GM21737 (cell line): ENCODE measurements at regions not wholly inside any gene's neighbourhood (a gene's known extent, or its start where the extent isn't known, plus 50 kb on each side); places are given as distances from the start of the nearest gene placed in this dataset.
"Not testable (repeated sequence)": the region's sequence is repeated elsewhere in the genome, so short reads cannot be mapped to it uniquely, and the experiment has no call there.

Experiments
- ATAC-seq: cut with Tn5 transposase; IDR thresholded peaks from one replicate; pipeline ENCODE4 v1.9.1; 2021; ENCODE audit warnings: mild to moderate bottlenecking, moderate library complexity; ENCODE audit not compliant: unreplicated experiment

- ATAC-seq: not testable (repeated sequence)
These were observed 1424.2 kb upstream of the PCDH10 start for GRCh38 chr4:131724847-131725246.

- ATAC-seq: not testable (repeated sequence)
These were observed 1423.6 kb upstream of the PCDH10 start for GRCh38 chr4:131725521-131725920.

GRCh38 chr4:131726940-131727339 is 1422.2 kb upstream of the PCDH10 start:
- not testable (repeated sequence) for ATAC-seq

GRCh38 chr4:131727418-131727817 is 1421.7 kb upstream of the PCDH10 start:
- not testable (repeated sequence) for ATAC-seq

GRCh38 chr4:131729205-131729604 is 1419.9 kb upstream of the PCDH10 start:
- ATAC-seq: not testable (repeated sequence)

GRCh38 chr4:131729716-131730398 is 1419.2 kb upstream of the PCDH10 start:
- ATAC-seq: not testable (repeated sequence)

- not testable (repeated sequence) for ATAC-seq
These were observed 1418.5 kb upstream of the PCDH10 start for GRCh38 chr4:131730574-131730973.

GRCh38 chr4:131732034-131732630 is 1417.0 kb upstream of the PCDH10 start:
- ATAC-seq: not testable (repeated sequence)

- ATAC-seq: not testable (repeated sequence)
These were observed 1414.8 kb upstream of the PCDH10 start for GRCh38 chr4:131734321-131734720.

- not testable (repeated sequence) for ATAC-seq
These were observed 1414.2 kb upstream of the PCDH10 start for GRCh38 chr4:131734851-131735385.

GRCh38 chr4:131738991-131739390 is 1410.1 kb upstream of the PCDH10 start:
- not testable (repeated sequence) for ATAC-seq

- ATAC-seq: not testable (repeated sequence)
These were observed 1407.3 kb upstream of the PCDH10 start for GRCh38 chr4:131741836-131742235.

GRCh38 chr4:131742536-131743205 is 1406.4 kb upstream of the PCDH10 start:
- ATAC-seq: not testable (repeated sequence)

- ATAC-seq: not testable (repeated sequence)
These were observed 1405.7 kb upstream of the PCDH10 start for GRCh38 chr4:131743348-131743747.

GRCh38 chr4:131747203-131747602 is 1401.9 kb upstream of the PCDH10 start:
- ATAC-seq: not testable (repeated sequence)

- not testable (repeated sequence) for ATAC-seq
These were observed 1399.9 kb upstream of the PCDH10 start for GRCh38 chr4:131749224-131749623.

GRCh38 chr4:131750006-131750405 is 1399.1 kb upstream of the PCDH10 start:
- not testable (repeated sequence) for ATAC-seq

GRCh38 chr4:131750469-131750868 is 1398.6 kb upstream of the PCDH10 start:
- ATAC-seq: not testable (repeated sequence)

GRCh38 chr4:131762234-131762633 is 1386.9 kb upstream of the PCDH10 start:
- not testable (repeated sequence) for ATAC-seq

GRCh38 chr4:131764730-131765129 is 1384.4 kb upstream of the PCDH10 start:
- no peak for ATAC-seq

- not testable (repeated sequence) for ATAC-seq
These were observed 1374.7 kb upstream of the PCDH10 start for GRCh38 chr4:131774382-131774781.
